ENCODE measurements at regions not wholly inside any gene's neighbourhood (a gene's known extent, or its start where the extent isn't known, plus 50 kb on each side); places are given as distances from the start of the nearest gene placed in this dataset.

DNA sequence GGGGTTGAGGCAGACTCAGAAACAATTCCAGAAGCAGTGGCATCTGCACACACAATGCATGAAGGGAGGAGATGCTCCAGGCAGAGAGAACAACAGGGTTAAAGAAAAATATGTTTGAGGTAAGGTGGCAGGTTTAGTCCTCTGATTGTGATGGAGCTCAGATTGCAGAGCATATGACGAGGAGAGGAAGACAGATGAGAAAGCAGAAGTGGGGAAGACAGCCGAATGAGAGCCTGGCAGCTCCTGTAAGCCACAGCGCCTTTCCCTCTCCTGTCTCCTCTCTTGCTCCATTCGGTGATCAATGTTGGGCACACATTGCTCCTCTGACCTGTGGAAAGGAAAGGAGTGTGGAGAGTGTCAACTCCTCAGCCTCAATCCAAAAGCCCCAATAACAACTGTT lies 372.2 kb downstream of the GXYLT1 start:
- H2AFZ ChIP-seq (ENCODE audit: low read length), result peak overlapping the region; percentile 13; the same call in 1 of the 2 replicates
- H3K36me3 ChIP-seq (ENCODE audit: insufficient read depth, low read length), result no peaks in the 10 kb centered on the region
- no peaks in the 10 kb centered on the region for H3K9me3 ChIP-seq (ENCODE audit: low read length)
- DNase-seq, result no peak
- no peaks in the 10 kb centered on the region for H3K27me3 ChIP-seq (ENCODE audit: low read length)
- no peaks in the 10 kb centered on the region for H4K20me1 ChIP-seq (ENCODE audit: insufficient read depth, low read depth, low read length)
- no peak overlapping the region for H3K4me3 ChIP-seq (ENCODE audit: low read length)
- H3K9ac ChIP-seq (ENCODE audit: low read length), result no peak overlapping the region
- H3K79me2 ChIP-seq (ENCODE audit: low read length), result no peaks in the 10 kb centered on the region
- no peak overlapping the region for H3K4me2 ChIP-seq (ENCODE audit: low read depth, low read length, poor library complexity, severe bottlenecking)
- no peak overlapping the region for H3K27ac ChIP-seq (ENCODE audit: low read length)
- no peaks in the 10 kb centered on the region for H3K9me2 ChIP-seq (replicated peaks; ENCODE audit: insufficient read depth, low read length)
- H3K4me1 ChIP-seq (ENCODE audit: low read length), result peaks cover 21% of the 10 kb centered on the region

GRCh38 chr12:41769810-41770209 lies 374.9 kb downstream of the GXYLT1 start:
- H4K20me1 ChIP-seq (ENCODE audit: insufficient read depth, low read depth, low read length), result no peaks in the 10 kb centered on the region
- no peak overlapping the region for H3K4me2 ChIP-seq (ENCODE audit: low read depth, low read length, poor library complexity, severe bottlenecking)
- H3K9me3 ChIP-seq (ENCODE audit: low read length), result no peaks in the 10 kb centered on the region
- no peaks in the 10 kb centered on the region for H3K79me2 ChIP-seq (ENCODE audit: low read length)
- H3K4me3 ChIP-seq (ENCODE audit: low read length), result no peak overlapping the region
- H3K27ac ChIP-seq (ENCODE audit: low read length), result no peak overlapping the region
- DNase-seq, result no peak
- H3K9ac ChIP-seq (ENCODE audit: low read length), result no peak overlapping the region
- peaks cover 10% of the 10 kb centered on the region for H3K4me1 ChIP-seq (ENCODE audit: low read length)
- peaks cover 3% of the 10 kb centered on the region; the same call in 1 of the 2 replicates for H3K27me3 ChIP-seq (ENCODE audit: low read length)
- no peaks in the 10 kb centered on the region for H3K36me3 ChIP-seq (ENCODE audit: insufficient read depth, low read length)
- H2AFZ ChIP-seq (ENCODE audit: low read length), result 0 out of 2 replicates have a peak overlapping the region, but pooled peaks have one; percentile 7
- H3K9me2 ChIP-seq (replicated peaks; ENCODE audit: insufficient read depth, low read length), result no peaks in the 10 kb centered on the region

- H3K4me1 ChIP-seq (ENCODE audit: low read length), result peaks cover 23% of the 10 kb centered on the region
- H3K4me2 ChIP-seq (ENCODE audit: low read depth, low read length, poor library complexity, severe bottlenecking), result no peak overlapping the region
- H3K9me2 ChIP-seq (replicated peaks; ENCODE audit: insufficient read depth, low read length), result no peaks in the 10 kb centered on the region
- no peak for DNase-seq
- H3K36me3 ChIP-seq (ENCODE audit: insufficient read depth, low read length), result no peaks in the 10 kb centered on the region
- H3K9me3 ChIP-seq (ENCODE audit: low read length), result no peaks in the 10 kb centered on the region
- peaks cover 3% of the 10 kb centered on the region; the same call in 1 of the 2 replicates for H3K27me3 ChIP-seq (ENCODE audit: low read length)
- H3K27ac ChIP-seq (ENCODE audit: low read length), result no peak overlapping the region
- no peak overlapping the region for H3K4me3 ChIP-seq (ENCODE audit: low read length)
- H3K9ac ChIP-seq (ENCODE audit: low read length), result no peak overlapping the region
- H4K20me1 ChIP-seq (ENCODE audit: insufficient read depth, low read depth, low read length), result no peaks in the 10 kb centered on the region
- H2AFZ ChIP-seq (ENCODE audit: low read length), result no peak overlapping the region
- H3K79me2 ChIP-seq (ENCODE audit: low read length), result no peaks in the 10 kb centered on the region
Measured at GRCh38 chr12:41768456-41768855, 376.2 kb downstream of the GXYLT1 start.

DNA sequence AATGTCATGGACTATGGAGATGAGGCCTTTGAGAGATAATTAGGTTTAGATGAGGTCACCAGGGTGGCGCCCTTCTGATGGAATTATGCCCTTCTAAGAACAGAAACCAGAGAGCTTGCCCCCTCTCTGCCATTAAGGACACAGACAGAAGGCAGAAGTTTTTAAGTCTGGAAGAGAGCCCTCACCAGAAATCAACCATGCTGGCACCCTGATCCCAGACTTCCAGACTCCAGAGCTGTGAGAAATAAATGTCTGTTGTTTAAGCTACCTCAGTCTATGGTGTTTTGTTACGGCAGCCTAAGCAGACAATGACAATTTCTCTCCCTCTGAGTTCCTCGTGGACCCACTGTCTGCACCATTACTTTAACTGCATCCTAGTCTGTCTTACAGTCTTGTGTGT lies 382.0 kb downstream of the GXYLT1 start:
- Histone ChIP-seq H3K27ac (ENCODE audit: low read length) (no peak overlapping the region), H3K9me2 (replicated peaks; ENCODE audit: insufficient read depth, low read length) (no peaks in the 10 kb centered on the region), H3K4me3 (ENCODE audit: low read length) (no peak overlapping the region), H3K27me3 (ENCODE audit: low read length) (peaks cover 3% of the 10 kb centered on the region; the same call in 1 of the 2 replicates), H4K20me1 (ENCODE audit: insufficient read depth, low read depth, low read length) (no peaks in the 10 kb centered on the region), H3K79me2 (ENCODE audit: low read length) (no peaks in the 10 kb centered on the region), H3K4me1 (ENCODE audit: low read length) (peaks cover 15% of the 10 kb centered on the region), H3K36me3 (ENCODE audit: insufficient read depth, low read length) (no peaks in the 10 kb centered on the region), H3K4me2 (ENCODE audit: low read depth, low read length, poor library complexity, severe bottlenecking) (no peak overlapping the region), H3K9me3 (ENCODE audit: low read length) (no peaks in the 10 kb centered on the region), H3K9ac (ENCODE audit: low read length) (no peak overlapping the region), H2AFZ (ENCODE audit: low read length) (peak overlapping the region; percentile 9; the same call in 1 of the 2 replicates)
- no peak for DNase-seq

GRCh38 chr12:41745593-41745992 lies 399.1 kb downstream of the GXYLT1 start:
- no peak for DNase-seq
- no peaks in the 10 kb centered on the region; the same call in 1 of the 2 replicates for H3K9me2 ChIP-seq (replicated peaks; ENCODE audit: insufficient read depth, low read length)
- H3K9ac ChIP-seq (ENCODE audit: low read length), result no peak overlapping the region
- H3K4me2 ChIP-seq (ENCODE audit: low read depth, low read length, poor library complexity, severe bottlenecking), result no peak overlapping the region
- no peaks in the 10 kb centered on the region for H3K79me2 ChIP-seq (ENCODE audit: low read length)
- no peaks in the 10 kb centered on the region for H4K20me1 ChIP-seq (ENCODE audit: insufficient read depth, low read depth, low read length)
- H2AFZ ChIP-seq (ENCODE audit: low read length), result peak overlapping the region; percentile 63; the same call in 1 of the 2 replicates
- H3K36me3 ChIP-seq (ENCODE audit: insufficient read depth, low read length), result no peaks in the 10 kb centered on the region
- H3K4me3 ChIP-seq (ENCODE audit: low read length), result no peak overlapping the region
- no peaks in the 10 kb centered on the region for H3K27me3 ChIP-seq (ENCODE audit: low read length)
- H3K4me1 ChIP-seq (ENCODE audit: low read length), result peaks cover 13% of the 10 kb centered on the region
- H3K27ac ChIP-seq (ENCODE audit: low read length), result no peak overlapping the region
- H3K9me3 ChIP-seq (ENCODE audit: low read length), result no peaks in the 10 kb centered on the region

GRCh38 chr12:41743835-41744234 lies 400.8 kb downstream of the GXYLT1 start:
- peaks cover 13% of the 10 kb centered on the region for H3K4me1 ChIP-seq (ENCODE audit: low read length)
- no peaks in the 10 kb centered on the region for H3K9me3 ChIP-seq (ENCODE audit: low read length)
- H3K36me3 ChIP-seq (ENCODE audit: insufficient read depth, low read length), result no peaks in the 10 kb centered on the region
- no peak overlapping the region for H2AFZ ChIP-seq (ENCODE audit: low read length)
- no peak overlapping the region for H3K4me2 ChIP-seq (ENCODE audit: low read depth, low read length, poor library complexity, severe bottlenecking)
- no peak overlapping the region for H3K4me3 ChIP-seq (ENCODE audit: low read length)
- no peaks in the 10 kb centered on the region; the same call in 1 of the 2 replicates for H3K9me2 ChIP-seq (replicated peaks; ENCODE audit: insufficient read depth, low read length)
- H4K20me1 ChIP-seq (ENCODE audit: insufficient read depth, low read depth, low read length), result no peaks in the 10 kb centered on the region
- H3K9ac ChIP-seq (ENCODE audit: low read length), result no peak overlapping the region
- no peaks in the 10 kb centered on the region for H3K27me3 ChIP-seq (ENCODE audit: low read length)
- no peaks in the 10 kb centered on the region for H3K79me2 ChIP-seq (ENCODE audit: low read length)
- H3K27ac ChIP-seq (ENCODE audit: low read length), result no peak overlapping the region
- DNase-seq, result no peak

GRCh38 chr12:41739066-41739465 lies 405.6 kb downstream of the GXYLT1 start:
- no peaks in the 10 kb centered on the region for H3K9me2 ChIP-seq (replicated peaks; ENCODE audit: insufficient read depth, low read length)
- H3K4me2 ChIP-seq (ENCODE audit: low read depth, low read length, poor library complexity, severe bottlenecking), result no peak overlapping the region
- no peaks in the 10 kb centered on the region for H4K20me1 ChIP-seq (ENCODE audit: insufficient read depth, low read depth, low read length)
- no peak overlapping the region for H3K9ac ChIP-seq (ENCODE audit: low read length)
- no peaks in the 10 kb centered on the region for H3K9me3 ChIP-seq (ENCODE audit: low read length)
- H2AFZ ChIP-seq (ENCODE audit: low read length), result peak overlapping the region; percentile 86
- no peaks in the 10 kb centered on the region for H3K79me2 ChIP-seq (ENCODE audit: low read length)
- H3K4me1 ChIP-seq (ENCODE audit: low read length), result no peaks in the 10 kb centered on the region
- DNase-seq, result no peak
- no peak overlapping the region for H3K27ac ChIP-seq (ENCODE audit: low read length)
- no peaks in the 10 kb centered on the region for H3K36me3 ChIP-seq (ENCODE audit: insufficient read depth, low read length)
- no peaks in the 10 kb centered on the region for H3K27me3 ChIP-seq (ENCODE audit: low read length)
- H3K4me3 ChIP-seq (ENCODE audit: low read length), result no peak overlapping the region

- Histone ChIP-seq H3K4me2 (ENCODE audit: low read depth, low read length, poor library complexity, severe bottlenecking) (no peak overlapping the region), H2AFZ (ENCODE audit: low read length) (no peak overlapping the region), H3K4me3 (ENCODE audit: low read length) (no peak overlapping the region), H3K36me3 (ENCODE audit: insufficient read depth, low read length) (no peaks in the 10 kb centered on the region), H3K27me3 (ENCODE audit: low read length) (no peaks in the 10 kb centered on the region), H3K9me2 (replicated peaks; ENCODE audit: insufficient read depth, low read length) (no peaks in the 10 kb centered on the region), H3K9ac (ENCODE audit: low read length) (no peak overlapping the region), H3K9me3 (ENCODE audit: low read length) (no peaks in the 10 kb centered on the region), H3K27ac (ENCODE audit: low read length) (no peak overlapping the region), H3K79me2 (ENCODE audit: low read length) (no peaks in the 10 kb centered on the region), H3K4me1 (ENCODE audit: low read length) (peaks cover 2% of the 10 kb centered on the region), H4K20me1 (ENCODE audit: insufficient read depth, low read depth, low read length) (no peaks in the 10 kb centered on the region)
- DNase-seq, result no peak
Measured at GRCh38 chr12:41737423-41737822, 407.3 kb downstream of the GXYLT1 start.

- DNase-seq, result no peak
- H2AFZ ChIP-seq (ENCODE audit: low read length), result 0 out of 2 replicates have a peak overlapping the region, but pooled peaks have one; percentile 30
- no peaks in the 10 kb centered on the region for H4K20me1 ChIP-seq (ENCODE audit: insufficient read depth, low read depth, low read length)
- no peaks in the 10 kb centered on the region for H3K36me3 ChIP-seq (ENCODE audit: insufficient read depth, low read length)
- H3K9ac ChIP-seq (ENCODE audit: low read length), result no peak overlapping the region
- no peak overlapping the region for H3K4me2 ChIP-seq (ENCODE audit: low read depth, low read length, poor library complexity, severe bottlenecking)
- H3K9me2 ChIP-seq (replicated peaks; ENCODE audit: insufficient read depth, low read length), result no peaks in the 10 kb centered on the region
- no peaks in the 10 kb centered on the region for H3K27me3 ChIP-seq (ENCODE audit: low read length)
- H3K9me3 ChIP-seq (ENCODE audit: low read length), result no peaks in the 10 kb centered on the region
- H3K79me2 ChIP-seq (ENCODE audit: low read length), result no peaks in the 10 kb centered on the region
- H3K4me1 ChIP-seq (ENCODE audit: low read length), result peaks cover 12% of the 10 kb centered on the region
- H3K4me3 ChIP-seq (ENCODE audit: low read length), result no peak overlapping the region
- no peak overlapping the region for H3K27ac ChIP-seq (ENCODE audit: low read length)
Measured at GRCh38 chr12:41736436-41736835, 408.2 kb downstream of the GXYLT1 start.

Data from Karpas-422 (cell line).